NCI-H510A (cell line): ENCODE measurements at regions not wholly inside any gene's neighbourhood (a gene's known extent, or its start where the extent isn't known, plus 50 kb on each side); places are given as distances from the start of the nearest gene placed in this dataset.
"Not testable (repeated sequence)": the region's sequence is repeated elsewhere in the genome, so short reads cannot be mapped to it uniquely, and the experiment has no call there.

Experiments
- DNase-seq: peaks from one replicate; lab custom pipeline; 2025; lab: John Stamatoyannopoulos, UW

DNA sequence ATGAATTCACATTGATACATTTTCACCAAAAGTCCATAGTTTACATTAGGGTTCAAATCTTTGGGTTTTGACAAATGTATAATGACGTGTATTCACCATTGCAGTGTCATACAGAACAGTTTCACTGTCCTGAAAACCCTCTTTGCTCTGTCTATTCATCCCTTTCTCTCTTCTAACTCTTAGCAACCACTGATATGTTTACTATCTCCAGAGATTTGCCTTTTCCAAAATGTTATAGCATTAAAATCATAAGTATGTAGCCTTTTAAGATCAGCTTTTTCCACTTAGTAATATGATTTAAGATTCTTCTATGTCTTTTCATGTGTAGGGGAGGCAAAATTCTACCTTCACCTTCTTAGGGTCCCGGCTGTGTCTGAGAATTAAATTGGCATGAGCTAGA, 203.8 kb downstream of the TPRG1 start:
- no peak for DNase-seq

GRCh38 chr3:189383630-189384029, 211.9 kb downstream of the TPRG1 start:
- no peak for DNase-seq

DNA sequence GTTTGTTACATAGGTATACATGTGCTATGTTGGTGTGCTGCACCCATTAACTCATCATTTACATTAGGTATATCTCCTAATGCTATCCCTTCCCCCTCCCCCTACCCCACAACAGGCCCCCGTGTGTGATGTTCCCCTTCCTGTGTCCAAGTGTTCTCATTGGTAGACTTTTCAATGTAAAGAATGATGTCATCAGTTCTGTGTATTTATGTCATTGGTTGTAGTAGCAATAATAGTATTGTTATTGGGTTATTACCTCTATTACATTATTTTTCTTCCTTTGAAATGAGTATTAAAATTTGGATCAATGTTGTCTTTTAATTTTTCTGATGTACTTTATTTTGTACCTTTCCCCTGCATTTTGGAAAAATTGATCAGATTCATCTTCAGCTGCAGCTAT, 214.1 kb downstream of the TPRG1 start:
- DNase-seq = not testable (repeated sequence)

- DNase-seq = no peak
These were observed 215.0 kb downstream of the TPRG1 start for GRCh38 chr3:189386739-189387138.

- DNase-seq = no peak
These were observed 217.6 kb downstream of the TPRG1 start for GRCh38 chr3:189389346-189389745.

GRCh38 chr3:189393598-189393997, 221.8 kb downstream of the TPRG1 start:
- no peak for DNase-seq

GRCh38 chr3:189394599-189395121, 222.9 kb downstream of the TPRG1 start:
- DNase-seq = no peak

- no peak for DNase-seq
These were observed 224.1 kb downstream of the TPRG1 start for GRCh38 chr3:189395825-189396224.

DNA sequence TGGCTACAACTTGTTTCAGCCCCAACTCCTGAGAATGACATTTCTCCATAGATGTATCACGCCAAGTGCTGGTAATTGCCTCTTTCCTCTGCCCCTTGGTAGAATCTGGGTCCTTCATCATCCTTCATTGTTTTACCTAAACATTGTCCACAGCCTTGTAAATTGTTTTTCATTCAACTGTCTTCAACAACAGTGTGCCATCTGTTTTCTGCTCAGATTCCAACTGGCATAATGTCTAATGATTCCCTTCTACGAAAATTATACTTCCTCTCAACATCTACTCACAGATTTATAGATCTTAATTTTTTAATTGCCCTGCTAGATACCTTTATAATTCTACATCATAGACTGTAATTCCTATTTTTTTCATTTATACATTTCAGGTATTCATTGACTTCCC, 226.9 kb downstream of the TPRG1 start:
- DNase-seq = no peak

- no peak for DNase-seq
These were observed 229.4 kb downstream of the TPRG1 start for GRCh38 chr3:189401196-189401595.

DNA sequence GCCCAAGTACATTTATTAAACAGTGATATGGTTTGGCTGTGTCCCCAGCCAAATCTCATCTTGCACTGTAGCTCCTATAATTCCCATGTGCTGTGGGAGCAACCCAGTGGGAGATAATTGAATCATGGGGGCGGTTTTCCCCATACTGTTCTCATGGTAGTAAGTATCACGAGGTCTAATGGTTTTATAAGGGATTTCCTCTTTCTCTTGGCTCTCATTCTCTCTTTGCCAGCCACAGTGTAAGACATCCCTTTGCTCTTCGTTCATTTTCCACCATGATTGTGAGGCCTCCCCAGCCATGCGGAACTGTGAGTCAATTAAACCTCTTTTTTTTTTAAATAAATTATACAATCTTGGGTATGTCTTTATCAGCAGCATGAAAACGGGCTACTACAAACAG, 228.0 kb upstream of the TP63 start:
- no peak for DNase-seq

DNA sequence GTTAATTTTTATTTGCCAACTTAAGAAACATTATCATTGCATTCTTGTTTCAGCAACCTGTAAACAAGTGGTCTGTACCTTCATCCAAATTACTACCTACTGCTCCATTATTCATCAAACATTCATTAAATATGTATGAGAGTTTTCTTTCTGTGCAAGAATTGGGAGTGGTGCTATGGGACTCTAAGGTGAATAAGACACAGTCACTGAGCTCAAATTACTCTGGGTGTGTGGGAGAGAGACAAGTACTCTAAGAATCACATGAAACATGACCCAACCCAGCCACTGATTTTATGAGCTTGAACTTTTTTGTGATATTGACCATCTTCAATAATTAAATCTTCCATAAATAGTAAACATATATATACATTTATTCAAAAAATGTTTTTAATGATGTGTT, 227.2 kb upstream of the TP63 start:
- no peak for DNase-seq

DNA sequence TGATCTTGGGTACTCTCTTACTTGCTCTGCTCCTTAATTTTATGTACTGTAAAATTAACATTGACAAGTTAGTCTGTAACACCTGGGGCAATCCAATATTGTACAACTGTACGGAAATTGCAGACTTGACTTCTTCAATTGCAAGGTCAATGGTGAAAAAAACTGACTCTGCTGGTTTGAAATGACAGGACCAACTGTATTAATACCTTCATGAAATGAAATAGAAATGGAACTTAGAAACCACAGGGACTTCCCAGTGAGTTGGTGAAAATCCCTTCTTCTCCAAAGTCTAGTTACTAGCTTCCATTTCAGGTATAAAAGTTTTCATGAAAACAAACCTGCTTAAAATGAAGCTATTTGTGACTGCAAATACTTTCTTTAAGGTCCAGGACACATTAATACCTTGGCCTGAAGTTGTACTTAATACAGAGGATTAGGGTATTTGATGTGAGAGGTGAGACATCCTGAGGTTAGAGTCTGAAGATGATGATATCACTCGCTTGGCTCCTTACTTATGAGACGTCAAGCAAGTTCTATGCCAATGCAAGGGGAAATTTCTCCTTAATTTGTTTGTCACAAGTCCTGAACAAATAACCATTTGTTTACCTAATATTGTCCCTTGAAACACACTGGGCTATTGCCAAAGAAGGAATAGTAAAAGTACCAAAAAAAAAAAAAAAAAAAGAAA, 226.2 kb upstream of the TP63 start:
- no peak for DNase-seq

GRCh38 chr3:189406148-189406547, 225.0 kb upstream of the TP63 start:
- DNase-seq = no peak

GRCh38 chr3:189410522-189410921, 220.7 kb upstream of the TP63 start:
- DNase-seq = no peak

- DNase-seq = peak; percentile 83
These were observed 212.2 kb upstream of the TP63 start for GRCh38 chr3:189419038-189419437.

DNA sequence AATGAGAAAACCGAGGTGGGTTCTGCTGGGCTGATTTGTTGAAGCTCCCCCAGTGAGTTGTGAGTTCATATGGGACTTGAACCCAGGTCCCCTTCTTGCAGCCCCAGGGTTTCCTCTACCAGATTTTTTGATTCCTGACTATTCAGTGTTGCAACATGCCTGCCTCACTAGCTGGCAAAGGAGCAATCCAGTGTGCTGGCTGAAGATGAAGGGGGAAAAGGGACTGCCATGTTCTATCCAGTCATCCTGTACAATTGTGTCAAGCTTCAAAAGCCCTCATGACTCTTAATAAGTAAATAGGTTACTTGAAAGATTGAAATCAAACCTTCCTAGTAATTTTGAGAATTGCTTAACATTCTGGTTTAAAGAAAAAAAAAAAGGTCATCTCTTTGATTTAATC, 211.5 kb upstream of the TP63 start:
- DNase-seq = no peak

- no peak for DNase-seq
These were observed 206.3 kb upstream of the TP63 start for GRCh38 chr3:189424922-189425321.

DNA sequence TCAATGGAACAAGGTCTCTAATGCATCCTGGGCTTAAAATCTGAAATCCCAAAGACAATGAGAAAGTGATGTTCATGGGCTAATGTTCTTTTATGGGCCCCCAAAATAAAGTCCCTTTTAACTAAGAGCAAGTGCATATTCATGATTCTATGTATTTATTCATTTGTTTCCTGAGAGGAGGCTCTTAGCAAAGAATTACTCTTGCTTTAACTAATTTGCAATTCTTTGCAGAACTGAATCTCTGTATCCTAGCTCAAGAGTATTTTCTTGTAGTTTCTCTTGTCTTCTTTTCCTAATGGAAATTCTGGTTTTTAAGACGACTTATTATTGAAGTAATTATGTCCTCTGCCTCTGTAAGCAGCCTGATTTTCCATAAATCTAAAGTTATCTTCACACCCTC, 202.2 kb upstream of the TP63 start:
- no peak for DNase-seq

DNA sequence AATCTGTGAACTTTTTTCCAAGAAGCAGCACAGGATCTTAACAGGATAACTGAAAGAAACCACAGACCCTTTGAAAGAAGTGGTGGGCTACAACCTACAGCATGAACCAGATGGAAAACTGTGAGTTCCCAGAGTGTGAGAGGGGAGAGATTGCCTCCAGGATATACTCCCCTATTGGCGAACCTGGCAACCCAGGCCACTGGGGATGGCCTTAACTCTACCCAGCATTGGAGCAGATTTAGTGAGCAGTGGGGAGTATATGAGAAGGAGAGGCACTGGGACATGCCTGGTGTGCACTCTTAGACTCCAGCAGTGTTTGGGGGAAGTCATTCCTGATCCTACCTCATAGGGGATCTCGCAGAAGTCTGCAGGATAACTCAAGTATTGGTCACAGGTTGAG, 201.0 kb upstream of the TP63 start:
- DNase-seq = no peak

GRCh38 chr3:189442257-189442656, 188.9 kb upstream of the TP63 start:
- not testable (repeated sequence) for DNase-seq

- no peak for DNase-seq
These were observed 184.1 kb upstream of the TP63 start for GRCh38 chr3:189446959-189447560.

GRCh38 chr3:189449084-189449483, 182.1 kb upstream of the TP63 start:
- DNase-seq = no peak

- DNase-seq = peak; percentile 24
These were observed 176.2 kb upstream of the TP63 start for GRCh38 chr3:189455009-189455408.
